HG03457 (cell line): ENCODE measurements at regions not wholly inside any gene's neighbourhood (a gene's known extent, or its start where the extent isn't known, plus 50 kb on each side); places are given as distances from the start of the nearest gene placed in this dataset.

Experiments
- ATAC-seq: cut with Tn5 transposase; IDR thresholded peaks from one replicate; pipeline ENCODE4 v1.9.1; 2021; ENCODE audit warnings: moderate number of reproducible peaks; ENCODE audit not compliant: unreplicated experiment

DNA sequence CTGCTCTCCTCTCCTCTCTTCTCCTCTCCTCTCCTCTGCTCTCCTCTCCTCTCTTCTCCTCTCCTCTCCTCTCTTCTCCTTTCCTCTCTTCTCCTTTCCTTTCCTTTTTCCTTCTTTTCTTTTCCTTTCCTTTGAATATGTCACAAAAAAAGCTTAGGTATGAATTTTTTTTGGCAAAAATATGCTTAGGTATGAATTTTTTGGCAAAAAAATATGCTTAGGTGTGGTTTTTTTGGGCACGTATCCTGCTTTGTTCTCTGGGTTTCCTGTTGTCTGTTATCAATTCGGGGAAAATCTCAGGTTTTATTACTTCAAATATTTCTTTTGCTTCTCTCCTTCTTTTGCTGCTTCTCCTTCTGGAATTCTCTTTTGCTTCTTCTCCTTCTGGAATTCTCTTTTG lies 155.5 kb upstream of the PMEPA1 start:
- no peak for ATAC-seq

DNA sequence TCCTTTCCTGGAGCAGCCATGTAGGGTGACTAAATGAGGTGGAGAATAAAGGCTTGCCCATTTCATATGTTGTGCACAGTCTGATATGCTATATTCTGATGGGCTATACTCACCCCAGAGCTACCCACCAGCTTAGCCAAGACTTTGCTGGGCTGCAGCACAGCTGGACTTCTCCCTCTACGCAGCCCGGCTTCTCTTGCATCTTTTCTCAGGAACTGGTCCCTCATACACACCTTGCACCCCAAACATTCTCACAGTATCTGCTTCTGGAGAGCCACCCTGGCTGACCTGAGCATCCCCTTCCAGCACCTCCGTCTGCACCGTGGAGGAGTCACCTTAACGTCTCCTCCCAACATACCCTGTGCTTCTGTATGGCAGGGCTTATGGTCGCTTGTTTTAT lies 150.8 kb upstream of the PMEPA1 start:
- no peak for ATAC-seq

- no peak for ATAC-seq
These were observed 148.2 kb upstream of the PMEPA1 start for GRCh38 chr20:57857969-57858368.

DNA sequence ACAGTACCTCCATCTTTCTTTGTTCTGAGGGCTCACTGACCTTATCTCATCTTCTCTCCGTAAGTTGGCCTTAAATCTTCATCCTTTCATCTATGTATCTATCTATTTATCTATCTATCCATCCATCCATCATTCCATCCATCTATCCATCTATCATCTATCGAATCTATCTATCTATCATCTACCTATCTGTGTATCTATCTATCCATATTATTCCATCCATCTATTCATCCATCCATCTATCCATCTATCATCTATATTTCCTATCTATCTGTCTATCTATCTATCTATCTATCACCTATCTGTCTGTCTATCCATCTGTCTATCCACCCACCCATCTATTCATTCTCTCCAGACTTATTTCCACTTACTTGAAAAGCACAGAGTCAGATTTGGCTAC lies 147.3 kb upstream of the PMEPA1 start:
- ATAC-seq: no peak

- ATAC-seq: no peak
These were observed 146.8 kb upstream of the PMEPA1 start for GRCh38 chr20:57856658-57857057.

GRCh38 chr20:57851796-57852195 lies 142.0 kb upstream of the PMEPA1 start:
- ATAC-seq: no peak

DNA sequence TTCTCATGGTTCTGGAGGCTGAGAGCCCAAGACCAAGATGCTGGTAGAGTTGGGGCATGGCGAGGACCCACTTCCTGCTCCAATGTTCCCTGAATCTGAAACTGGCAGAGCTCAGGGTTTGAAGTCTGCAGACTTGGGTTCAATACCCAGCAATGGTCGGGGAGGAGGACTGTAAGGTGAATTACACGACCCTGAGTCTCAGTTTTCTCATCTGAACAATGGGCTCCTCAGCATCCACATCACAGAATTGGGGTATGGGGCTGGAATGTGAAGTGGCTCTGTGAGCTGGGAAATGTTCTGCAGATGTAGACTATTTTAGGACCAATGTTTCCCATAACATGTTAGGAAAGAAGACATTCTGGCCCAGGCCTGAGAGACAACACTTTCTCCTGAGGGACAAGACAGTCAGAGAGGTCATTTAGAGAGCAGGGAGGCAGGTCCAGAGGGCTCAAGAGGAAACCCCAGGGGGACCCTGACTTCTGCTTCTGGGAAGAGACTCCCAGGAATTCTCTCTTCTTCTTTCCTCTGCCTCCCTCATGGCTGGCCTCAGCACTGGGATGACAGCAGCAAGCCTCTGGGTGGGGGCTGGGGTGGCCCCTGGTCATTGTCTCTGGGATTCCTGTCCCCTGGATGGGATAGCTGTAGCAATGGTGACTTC lies 141.3 kb upstream of the PMEPA1 start:
- ATAC-seq: no peak

- no peak for ATAC-seq
These were observed 139.9 kb upstream of the PMEPA1 start for GRCh38 chr20:57849521-57850215.

DNA sequence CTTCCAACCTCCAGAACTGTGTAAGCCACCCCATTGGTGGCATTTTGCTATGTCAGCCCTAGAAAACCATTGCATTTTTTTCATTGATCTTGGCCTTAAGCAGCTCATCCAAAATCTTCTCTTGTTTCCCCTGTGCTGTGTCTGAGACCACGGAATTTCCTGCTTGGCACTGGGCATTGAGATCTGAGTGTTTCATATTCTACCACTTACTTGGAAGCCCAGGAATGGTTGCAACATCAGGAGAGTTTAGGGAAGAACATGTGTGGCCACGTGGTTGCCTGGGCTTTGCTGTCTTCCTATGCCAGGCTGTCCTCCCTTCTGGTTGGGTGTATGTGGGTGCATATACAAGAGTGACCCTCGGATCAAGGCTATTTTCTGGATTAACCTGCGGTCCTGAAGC lies 139.3 kb upstream of the PMEPA1 start:
- no peak for ATAC-seq

GRCh38 chr20:57848282-57848681 lies 138.5 kb upstream of the PMEPA1 start:
- no peak for ATAC-seq

GRCh38 chr20:57847104-57847503 lies 137.3 kb upstream of the PMEPA1 start:
- no peak for ATAC-seq

- no peak for ATAC-seq
These were observed 135.1 kb upstream of the PMEPA1 start for GRCh38 chr20:57844626-57845596.

GRCh38 chr20:57843941-57844625 lies 134.3 kb upstream of the PMEPA1 start:
- no peak for ATAC-seq

GRCh38 chr20:57842720-57843119 lies 132.9 kb upstream of the PMEPA1 start:
- ATAC-seq: no peak

DNA sequence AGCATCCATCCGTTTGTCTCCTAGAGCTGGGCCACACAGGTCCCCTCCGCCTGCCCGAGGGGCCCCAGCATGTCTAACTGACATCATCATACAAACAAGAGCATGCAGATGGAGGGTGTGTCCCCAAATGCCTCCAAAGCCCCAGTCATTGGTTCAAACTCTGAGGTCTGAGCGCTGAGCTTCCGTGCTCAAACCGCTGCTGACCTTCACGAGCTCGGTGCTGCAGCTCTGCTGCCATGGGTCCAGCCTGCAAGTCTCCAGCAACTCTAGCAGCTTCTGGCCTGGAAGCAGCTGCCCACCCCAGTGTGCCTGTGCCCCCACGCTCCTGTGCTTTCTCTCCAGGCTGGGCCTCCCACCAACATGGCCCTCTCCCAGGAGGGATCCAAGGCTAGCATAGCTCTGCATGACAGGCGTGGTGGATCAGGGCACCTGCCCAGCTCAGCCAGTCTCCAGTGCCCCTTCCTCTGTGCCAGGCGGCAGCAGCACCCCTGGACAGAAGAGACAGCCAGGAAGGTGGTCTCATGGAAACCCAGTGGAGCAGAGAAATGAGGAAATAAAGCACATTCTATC lies 131.6 kb upstream of the PMEPA1 start:
- no peak for ATAC-seq

GRCh38 chr20:57840504-57841296 lies 130.9 kb upstream of the PMEPA1 start:
- ATAC-seq: no peak

GRCh38 chr20:57840066-57840465 lies 130.3 kb upstream of the PMEPA1 start:
- no peak for ATAC-seq

GRCh38 chr20:57838670-57839151 lies 128.9 kb upstream of the PMEPA1 start:
- no peak for ATAC-seq

- ATAC-seq: no peak
These were observed 127.6 kb upstream of the PMEPA1 start for GRCh38 chr20:57837208-57838035.
